K562 (cell line): ENCODE measurements at regions not wholly inside any gene's neighbourhood (a gene's known extent, or its start where the extent isn't known, plus 50 kb on each side); places are given as distances from the start of the nearest gene placed in this dataset.

Experiments used
- ATAC-seq: fragments of 200-7000 bp; cut with Tn5 transposase; 3 replicates; pipeline ENCODE4 v1.9.1; 2020; ENCODE audit warnings: moderate library complexity
- BruUV-seq: library from RNA; stranded (reverse); fragments of 400-500 nt; replicated peaks from 2 replicates; lab custom pipeline; 2021; lab: Mats Ljungman, UMichigan
- CTCF ChIA-PET: fragments of 300-600 bp; formaldehyde crosslinking; extraction: SDS; loops from one replicate; lab custom pipeline; 2021; ENCODE audit warnings: low intra/inter-chr PET ratio; lab: Yijun Ruan, JAX
- POLR2A ChIA-PET: fragments of 300-600, 350-650 bp; sonication (Branson Sonifier 250); formaldehyde crosslinking; extraction: SDS; loops from one replicate; lab custom pipeline; 2021; ENCODE audit warnings: antibody characterized with exemption, inconsistent platforms; lab: Yijun Ruan, JAX
- DNase-seq, 4 experiments: peaks; one replicate each; pipeline versions ENCODE4 v3.0.0 to v3.0.0-alpha.2; 2011 to 2018; ENCODE audit warnings: low spot score in 3 of 4, mixed read lengths in 3 of 4; ENCODE audit errors: extremely low read depth in 1 of 4
- FAIRE-seq: peaks from 2 replicates; lab custom pipeline; 2011; peaks lifted over from hg19 to GRCh38; lab: Jason Lieb, UNC
- H2AFZ ChIP-seq: 2 replicates; pipeline ENCODE4 v1.6.0; 2011; ENCODE audit warnings: low read depth, low read length, control low read depth, inconsistent platforms
- H3K27ac ChIP-seq: fragments of 200-600 bp; 3 replicates; pipeline ENCODE4 v1.8.0; 2011; ENCODE audit warnings: low read depth, mild to moderate bottlenecking, control low read depth, inconsistent platforms, low read length, moderate library complexity, mixed read lengths; ENCODE audit errors: extremely low read depth
- H3K27me3 ChIP-seq, 2 experiments: fragments of 300-600 bp in 1 of 2; 2 replicates in 1 of 2; 3 replicates in 1 of 2; pipeline versions ENCODE4 v1.6.0 to v1.8.0; 2011; ENCODE audit warnings: inconsistent platforms in 2 of 2, low read length in 2 of 2, mild to moderate bottlenecking in 1 of 2, mixed read lengths in 1 of 2, moderate library complexity in 1 of 2; ENCODE audit not compliant: control insufficient read depth in 2 of 2, insufficient read depth in 2 of 2
- H3K36me3 ChIP-seq: fragments of 300-600 bp; 3 replicates; pipeline ENCODE4 v1.8.0; 2011; ENCODE audit warnings: mild to moderate bottlenecking, low read length, inconsistent platforms; ENCODE audit not compliant: control insufficient read depth, insufficient read depth
- H3K4me1 ChIP-seq, 2 experiments: fragments of 200-600 bp in 1 of 2; replicated peaks in 1 of 2; 2 replicates in 1 of 2; 3 replicates in 1 of 2; pipeline versions ENCODE4 v1.5.1 to v1.8.0; 2011; ENCODE audit warnings: inconsistent platforms in 2 of 2, low read length in 2 of 2, mild to moderate bottlenecking in 1 of 2, mixed read lengths in 1 of 2, moderate library complexity in 1 of 2; ENCODE audit not compliant: control insufficient read depth in 2 of 2, insufficient read depth in 2 of 2
- H3K4me2 ChIP-seq: 2 replicates; pipeline ENCODE4 v1.6.1; 2011; ENCODE audit warnings: low read length, control low read depth, inconsistent platforms, mixed read lengths; ENCODE audit not compliant: insufficient read depth
- H3K4me3 ChIP-seq: fragments of 200-600 bp; sonication (generic), shearing (Covaris generic); 2 replicates; pipeline ENCODE4 v1.5.1; 2016; ENCODE audit warnings: control low read depth, inconsistent platforms
- H3K79me2 ChIP-seq: fragments of 200-600 bp; 3 replicates; pipeline ENCODE4 v1.8.0; 2011; ENCODE audit warnings: low read length, inconsistent platforms; ENCODE audit not compliant: control insufficient read depth, insufficient read depth
- H3K9ac ChIP-seq, 2 experiments: 2 replicates each; pipeline versions ENCODE4 v1.6.0 to v1.6.1; 2011; ENCODE audit warnings: low read depth in 2 of 2, low read length in 2 of 2, control low read depth in 1 of 2, inconsistent platforms in 1 of 2, mild to moderate bottlenecking in 1 of 2, mixed read lengths in 1 of 2; ENCODE audit not compliant: insufficient read depth in 1 of 2
- H3K9me1 ChIP-seq: one replicate; pipeline ENCODE4 v1.6.0; 2011; ENCODE audit warnings: inconsistent platforms, mild to moderate bottlenecking, low read length, moderate library complexity; ENCODE audit not compliant: control insufficient read depth, insufficient read depth
- H3K9me3 ChIP-seq: replicated peaks from 2 replicates; pipeline ENCODE4 v1.5.1; 2011; ENCODE audit warnings: low read depth, low read length, inconsistent platforms; ENCODE audit not compliant: control insufficient read depth, insufficient read depth
- H4K20me1 ChIP-seq: replicated peaks from 2 replicates; pipeline ENCODE4 v1.6.1; 2011; ENCODE audit warnings: low read length, inconsistent platforms, mixed read lengths; ENCODE audit not compliant: control insufficient read depth, insufficient read depth
- BRD9 ChIP-seq: fragments of 450-650 bp; IDR thresholded peaks from 2 replicates; pipeline ENCODE4 v1.6.1; 2018; ENCODE audit warnings: low read depth; ENCODE audit not compliant: partially characterized antibody
- E2F3 ChIP-seq: fragments of 250-450 bp; sonication (Bioruptor Pico); IDR thresholded peaks from 2 replicates; pipeline ENCODE4 v1.4.0; 2020; ENCODE audit warnings: mild to moderate bottlenecking
- ESRRA ChIP-seq: fragments of 450-650 bp; IDR thresholded peaks from 2 replicates; pipeline ENCODE4 v1.6.1; 2014; ENCODE audit warnings: low read depth, mild to moderate bottlenecking, moderate library complexity, borderline replicate concordance
- FOXA1 ChIP-seq: fragments of 450-650 bp; IDR thresholded peaks from 2 replicates; pipeline ENCODE4 v1.6.1; 2016; ENCODE audit warnings: mild to moderate bottlenecking, borderline replicate concordance
- FOXJ3 ChIP-seq: sonication (generic); formaldehyde crosslinking; IDR thresholded peaks from 2 replicates; pipeline ENCODE4 v1.4.0; 2020; ENCODE audit warnings: mild to moderate bottlenecking, missing genetic modification reagents
- HDAC3 ChIP-seq: fragments of 450-650 bp; IDR thresholded peaks from 2 replicates; pipeline ENCODE4 v1.6.1; 2018; ENCODE audit warnings: borderline replicate concordance, mild to moderate bottlenecking, moderate library complexity; ENCODE audit not compliant: partially characterized antibody
- KDM1A ChIP-seq, 2 experiments: fragments of 450-650 bp; IDR thresholded peaks; 2 replicates each; pipeline ENCODE4 v1.6.1; 2016; ENCODE audit warnings: mild to moderate bottlenecking in 2 of 2
- MIER1 ChIP-seq: fragments of 450-650 bp; IDR thresholded peaks from 2 replicates; pipeline ENCODE4 v1.6.1; 2016; ENCODE audit warnings: antibody characterized with exemption, mild to moderate bottlenecking, low read depth
- RBM14 ChIP-seq: fragments of 200-400 bp; formaldehyde crosslinking; IDR thresholded peaks from 2 replicates; pipeline ENCODE4 v1.6.1; 2018; ENCODE audit warnings: low read depth, mild to moderate bottlenecking, low read length, moderate library complexity, borderline replicate concordance; ENCODE audit not compliant: insufficient read depth
- RCOR1 ChIP-seq, 2 experiments: IDR thresholded peaks; 2 replicates each; pipeline ENCODE4 v1.6.1; 2012; ENCODE audit warnings: low read depth in 2 of 2, low read length in 2 of 2, borderline replicate concordance in 1 of 2, improper control_type of control experiment in 1 of 2
- SMARCC2 ChIP-seq: fragments of 450-650 bp; IDR thresholded peaks from 2 replicates; pipeline ENCODE4 v1.6.1; 2017; ENCODE audit warnings: antibody characterized with exemption, moderate library complexity, mild to moderate bottlenecking, low read depth
- SRSF9 ChIP-seq: fragments of 200-400 bp; formaldehyde crosslinking; IDR thresholded peaks from 2 replicates; pipeline ENCODE4 v1.6.1; 2017; ENCODE audit warnings: low read depth, low read length, borderline replicate concordance
- ZBTB26 ChIP-seq: fragments of 450-650 bp; formaldehyde crosslinking; IDR thresholded peaks from 2 replicates; pipeline ENCODE4 v1.4.0; 2022; ENCODE audit warnings: missing genetic modification characterization
- ZNF140 ChIP-seq: fragments of 250-450 bp; sonication (Bioruptor Pico); IDR thresholded peaks from 2 replicates; pipeline ENCODE4 v1.8.0; 2021; ENCODE audit warnings: moderate library complexity, mild to moderate bottlenecking, inconsistent platforms
- ZNF224 ChIP-seq: sonication (generic); formaldehyde crosslinking; IDR thresholded peaks from 2 replicates; pipeline ENCODE4 v1.8.0; 2022; ENCODE audit warnings: mild to moderate bottlenecking, missing genetic modification reagents
- ZNF253 ChIP-seq: fragments of 250-450 bp; sonication (Bioruptor Pico); conservative IDR thresholded peaks from 2 replicates; pipeline ENCODE4 v1.6.1; 2021; ENCODE audit warnings: mild to moderate bottlenecking
- WGBS: fragments of 100-300 bp; shearing (Covaris generic); methylation state at CpG from one replicate; pipeline ENCODE4 v1.1.6; 2016; ENCODE audit warnings: low coverage, mixed read lengths; ENCODE audit not compliant: insufficient coverage; ENCODE audit errors: missing lambda C conversion rate; 5-methylcytosine and 5-hydroxymethylcytosine counted together
- in situ Hi-C: fragments of 300-500 bp; cut with MboI; formaldehyde crosslinking; loops from 4 replicates; pipeline ENCODE4 v1.15.0; 2018; ENCODE audit warnings: inconsistent platforms, mixed read lengths
- intact Hi-C: fragments of 100-400 bp; cut with micrococcal nuclease; formaldehyde crosslinking; loops from 2 replicates; pipeline ENCODE4 v1.14.2; 2022
- TF ChIP-seq, protein P1 (sequence below): fragments of 200-400 bp; formaldehyde crosslinking; IDR thresholded peaks from 2 replicates; pipeline ENCODE4 v1.6.1; 2017; ENCODE audit warnings: mild to moderate bottlenecking, low read depth, low read length, moderate library complexity
- TF ChIP-seq, protein P2 (sequence below): fragments of 250-450 bp; sonication (Bioruptor Pico); IDR thresholded peaks from 2 replicates; pipeline ENCODE4 v1.4.0; 2020

GRCh38 chr14:97618401-97618800 lies 821.2 kb downstream of the VRK1 start:
- no peaks in the 10 kb centered on the region for H3K27me3 ChIP-seq
- FAIRE-seq (no peak), DNase-seq (no peak), ATAC-seq (no peak)
- no peak overlapping the region for H3K27ac ChIP-seq
- no peak overlapping the region for H3K4me3 ChIP-seq
- H3K4me2 ChIP-seq: no peak overlapping the region
- ChIA-PET CTCF (no interaction called here), POLR2A (no interaction called here)
- no peaks in the 10 kb centered on the region for H4K20me1 ChIP-seq
- no peak overlapping the region for H3K9ac ChIP-seq
- no TSS peak for BruUV-seq
- H3K9me1 ChIP-seq: no peaks in the 10 kb centered on the region
- no peaks in the 10 kb centered on the region for H3K36me3 ChIP-seq
- TF ChIP-seq, protein P1, sequence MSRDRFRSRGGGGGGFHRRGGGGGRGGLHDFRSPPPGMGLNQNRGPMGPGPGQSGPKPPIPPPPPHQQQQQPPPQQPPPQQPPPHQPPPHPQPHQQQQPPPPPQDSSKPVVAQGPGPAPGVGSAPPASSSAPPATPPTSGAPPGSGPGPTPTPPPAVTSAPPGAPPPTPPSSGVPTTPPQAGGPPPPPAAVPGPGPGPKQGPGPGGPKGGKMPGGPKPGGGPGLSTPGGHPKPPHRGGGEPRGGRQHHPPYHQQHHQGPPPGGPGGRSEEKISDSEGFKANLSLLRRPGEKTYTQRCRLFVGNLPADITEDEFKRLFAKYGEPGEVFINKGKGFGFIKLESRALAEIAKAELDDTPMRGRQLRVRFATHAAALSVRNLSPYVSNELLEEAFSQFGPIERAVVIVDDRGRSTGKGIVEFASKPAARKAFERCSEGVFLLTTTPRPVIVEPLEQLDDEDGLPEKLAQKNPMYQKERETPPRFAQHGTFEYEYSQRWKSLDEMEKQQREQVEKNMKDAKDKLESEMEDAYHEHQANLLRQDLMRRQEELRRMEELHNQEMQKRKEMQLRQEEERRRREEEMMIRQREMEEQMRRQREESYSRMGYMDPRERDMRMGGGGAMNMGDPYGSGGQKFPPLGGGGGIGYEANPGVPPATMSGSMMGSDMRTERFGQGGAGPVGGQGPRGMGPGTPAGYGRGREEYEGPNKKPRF: no peak
- TF ChIP-seq KDM1A (IDR thresholded peaks at IDR 0.05) (no peak), ESRRA (no peak), HDAC3 (no peak), RBM14 (no peak), SRSF9 (no peak), ZNF224 (CRISPR knock-in tag) (no peak), SMARCC2 (no peak), FOXJ3 (CRISPR knock-in tag) (no peak), ZNF253 (no peak), RCOR1 (IDR thresholded peaks at IDR 0.05; ENCODE audit: borderline replicate concordance in 1 of 2, low read depth in 2 of 2, low read length in 2 of 2) (no peak), BRD9 (no peak), ZNF140 (no peak), MIER1 (no peak), E2F3 (CRISPR knock-in tag) (no peak), ZBTB26 (CRISPR knock-in tag) (no peak), FOXA1 (no peak)
- TF ChIP-seq, protein P2, sequence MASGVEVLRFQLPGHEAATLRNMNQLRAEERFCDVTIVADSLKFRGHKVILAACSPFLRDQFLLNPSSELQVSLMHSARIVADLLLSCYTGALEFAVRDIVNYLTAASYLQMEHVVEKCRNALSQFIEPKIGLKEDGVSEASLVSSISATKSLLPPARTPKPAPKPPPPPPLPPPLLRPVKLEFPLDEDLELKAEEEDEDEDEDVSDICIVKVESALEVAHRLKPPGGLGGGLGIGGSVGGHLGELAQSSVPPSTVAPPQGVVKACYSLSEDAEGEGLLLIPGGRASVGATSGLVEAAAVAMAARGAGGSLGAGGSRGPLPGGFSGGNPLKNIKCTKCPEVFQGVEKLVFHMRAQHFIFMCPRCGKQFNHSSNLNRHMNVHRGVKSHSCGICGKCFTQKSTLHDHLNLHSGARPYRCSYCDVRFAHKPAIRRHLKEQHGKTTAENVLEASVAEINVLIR (CRISPR knock-in tag): no peak
- TF ChIP-seq, all 486 proteins: peak for 0
- H3K4me1 ChIP-seq: no peaks in the 10 kb centered on the region
- 0% methylated on average over 1 of the region's 3 CpGs for WGBS
- no peak overlapping the region for H2AFZ ChIP-seq
- H3K9me3 ChIP-seq: no peaks in the 10 kb centered on the region
- H3K79me2 ChIP-seq: no peaks in the 10 kb centered on the region
- in situ Hi-C loops: no loop called here
- intact Hi-C loops: no loop called here
